ENCODE measurements at regions not wholly inside any gene's neighbourhood (a gene's known extent, or its start where the extent isn't known, plus 50 kb on each side); places are given as distances from the start of the nearest gene placed in this dataset.

DNA sequence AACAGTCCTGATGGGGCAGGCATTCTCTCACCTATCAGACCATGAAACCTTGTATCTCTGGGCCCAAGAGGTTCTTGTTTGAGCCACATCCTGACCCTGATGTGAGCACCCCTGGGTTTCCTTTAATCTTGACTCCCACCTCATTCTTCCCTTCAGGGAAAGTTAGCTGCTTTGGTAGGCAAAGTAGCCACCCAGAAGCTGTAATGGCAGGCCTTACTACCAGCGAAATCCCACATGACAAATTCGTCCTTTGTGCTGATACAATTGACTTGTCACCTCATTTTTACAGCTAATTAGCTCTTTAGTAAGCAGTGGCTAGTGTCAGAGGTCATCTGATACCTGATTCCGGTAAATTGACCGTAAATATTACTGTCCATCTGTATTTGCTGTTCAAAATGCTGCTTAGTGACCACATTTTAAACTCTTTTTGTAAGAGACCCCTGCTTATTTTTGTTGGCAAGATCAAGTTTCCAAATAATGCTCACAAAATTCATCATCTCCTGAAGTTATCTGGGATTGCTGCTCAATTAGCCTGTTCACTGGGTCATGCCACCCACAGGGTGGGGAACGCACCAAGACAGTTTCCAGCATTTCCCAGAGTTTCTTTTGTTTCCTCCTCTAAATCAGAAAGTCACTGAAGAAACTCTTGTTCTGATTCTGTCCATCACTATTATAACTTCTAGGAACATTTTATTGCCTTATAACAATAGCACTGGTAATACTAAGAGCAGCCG, 329.7 kb downstream of the GPAT3 start:
- TF ChIP-seq CTCF (IDR thresholded peaks at IDR 0.05; ENCODE audit: low read depth, low read length), result no peak
- no peak for TF ChIP-seq MAX (IDR thresholded peaks at IDR 0.05; ENCODE audit: low read depth, low read length)
- TF ChIP-seq MYC (IDR thresholded peaks at IDR 0.05; ENCODE audit: low read depth, low read length), result no peak
